HG02973 (cell line): ENCODE measurements at regions not wholly inside any gene's neighbourhood (a gene's known extent, or its start where the extent isn't known, plus 50 kb on each side); places are given as distances from the start of the nearest gene placed in this dataset.

Source experiments
- ATAC-seq: cut with Tn5 transposase; IDR thresholded peaks from one replicate; pipeline ENCODE4 v1.9.1; 2021; ENCODE audit warnings: moderate library complexity; ENCODE audit not compliant: unreplicated experiment

- ATAC-seq, result no peak
Measured at GRCh38 chr2:7900593-7900992, 781.3 kb upstream of the ID2 start.

DNA sequence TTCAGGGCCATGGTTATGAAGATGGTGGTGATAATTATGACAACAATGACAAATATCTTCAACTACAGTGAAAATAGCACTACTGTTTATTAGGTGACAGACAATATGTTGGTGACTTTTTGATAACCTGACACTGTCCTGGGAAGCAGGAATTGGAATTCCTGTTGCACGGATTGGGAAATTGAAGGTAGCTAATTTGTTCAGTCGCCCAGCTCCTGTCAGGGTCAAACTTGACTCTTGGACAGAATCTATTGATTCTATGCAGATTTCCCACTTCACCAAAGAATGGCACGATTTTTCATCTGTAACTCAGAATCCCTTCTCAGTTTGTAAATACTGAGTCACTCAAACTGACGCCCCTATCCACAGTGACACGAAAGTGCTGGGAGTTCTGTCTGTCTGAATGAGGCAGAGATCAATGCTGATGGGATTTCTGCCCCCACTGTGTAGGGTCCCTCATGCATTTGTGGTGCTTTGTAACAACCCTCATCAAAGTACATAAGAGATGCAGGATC is 779.5 kb upstream of the ID2 start:
- ATAC-seq, result no peak

- no peak for ATAC-seq
Measured at GRCh38 chr2:7904319-7904718, 777.5 kb upstream of the ID2 start.

DNA sequence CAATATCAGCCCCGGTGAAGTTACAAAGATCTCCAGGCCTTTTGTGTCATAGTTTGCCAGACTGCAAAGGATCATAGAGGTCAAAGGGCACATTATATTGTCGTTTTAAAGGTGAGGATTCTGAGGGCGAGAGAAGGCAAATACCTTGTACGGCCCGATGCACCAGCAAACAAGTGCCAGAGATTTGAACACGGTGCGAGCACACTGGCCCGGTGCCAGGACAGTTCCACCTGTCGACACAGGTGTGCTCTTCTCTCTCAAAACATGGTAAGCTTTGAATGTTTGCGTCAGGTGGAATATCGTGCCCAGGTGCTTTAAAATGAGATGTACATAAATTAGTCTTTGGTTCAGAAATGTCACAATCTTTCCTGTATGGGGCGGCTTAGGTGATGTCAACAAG is 776.1 kb upstream of the ID2 start:
- ATAC-seq, result no peak

GRCh38 chr2:7906431-7906830 is 775.4 kb upstream of the ID2 start:
- ATAC-seq, result no peak

GRCh38 chr2:7907041-7907440 is 774.8 kb upstream of the ID2 start:
- ATAC-seq, result no peak

DNA sequence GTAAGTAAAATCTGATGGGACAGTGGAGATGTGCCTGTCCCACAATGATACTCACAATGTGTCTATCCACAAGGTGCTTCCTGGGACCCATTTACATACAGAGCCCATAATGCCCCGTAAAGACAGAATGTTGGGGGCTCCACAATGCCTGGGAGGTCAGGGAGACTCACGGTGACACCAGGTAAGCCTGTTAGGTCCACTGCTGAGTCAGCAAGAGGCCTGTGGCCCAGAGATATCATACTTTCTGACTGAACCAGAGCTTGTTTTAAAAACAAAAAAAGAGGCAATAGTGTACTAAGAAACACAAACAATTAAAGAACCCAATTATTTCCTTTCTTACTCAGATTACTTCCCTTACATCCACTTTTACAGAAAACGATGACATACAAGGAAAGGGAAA is 771.1 kb upstream of the ID2 start:
- no peak for ATAC-seq

DNA sequence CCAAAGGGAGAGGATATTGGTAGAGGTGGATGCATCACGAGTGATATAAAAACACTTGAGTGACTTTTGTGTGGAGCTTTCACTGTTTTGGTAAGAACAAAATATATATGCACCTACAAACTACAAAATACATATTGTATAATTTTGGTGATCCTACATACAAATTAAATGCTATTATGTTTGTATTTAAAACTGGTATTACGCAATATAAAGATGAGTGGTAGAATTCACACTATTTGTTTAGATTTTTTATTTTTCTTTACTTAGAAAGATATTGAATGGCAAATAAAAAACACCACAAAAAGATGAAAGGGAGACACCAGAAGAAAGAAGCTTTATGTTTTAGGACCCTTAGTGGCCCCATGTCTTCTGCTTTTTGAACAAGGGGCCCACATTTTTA is 770.7 kb upstream of the ID2 start:
- no peak for ATAC-seq

GRCh38 chr2:7913974-7914373 is 767.9 kb upstream of the ID2 start:
- no peak for ATAC-seq

DNA sequence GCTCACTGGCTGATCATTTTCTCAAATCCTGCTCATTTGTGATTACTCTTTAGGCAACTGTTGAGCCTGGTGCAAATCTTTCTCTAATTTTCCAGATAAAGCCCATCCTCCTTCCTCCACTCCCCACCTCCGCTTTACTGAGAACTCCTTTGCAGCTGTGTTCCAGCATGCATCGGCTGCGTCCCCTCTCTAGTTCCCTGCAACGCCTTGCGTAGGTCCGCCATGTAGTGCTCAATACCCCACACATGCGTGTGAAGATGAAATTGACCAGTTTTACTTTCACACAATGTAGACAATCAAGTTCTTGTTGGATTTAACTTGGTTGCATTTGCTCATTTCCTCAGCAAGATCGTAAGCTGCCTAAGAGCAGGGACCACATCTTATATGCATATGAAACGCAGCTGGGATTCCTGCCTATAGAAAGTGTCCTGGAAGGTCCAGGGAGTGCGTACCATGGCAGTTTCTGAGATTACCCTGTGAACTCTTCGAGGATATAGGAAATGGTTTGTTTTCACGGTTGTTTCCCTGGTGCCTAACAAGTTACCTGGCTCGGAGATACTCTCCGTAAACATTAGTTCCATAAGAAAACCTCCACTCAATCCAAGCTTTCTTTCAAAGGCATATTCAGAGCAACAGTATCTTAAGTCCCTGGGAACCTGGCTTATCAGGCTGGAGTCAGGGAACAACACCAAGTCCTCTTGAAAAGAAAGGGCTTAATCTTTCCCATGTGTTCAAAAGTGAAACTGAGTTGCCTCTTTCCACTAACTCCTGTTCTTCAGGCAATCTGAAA is 766.4 kb upstream of the ID2 start:
- ATAC-seq, result no peak

- no peak for ATAC-seq
Measured at GRCh38 chr2:7916670-7917069, 765.2 kb upstream of the ID2 start.

DNA sequence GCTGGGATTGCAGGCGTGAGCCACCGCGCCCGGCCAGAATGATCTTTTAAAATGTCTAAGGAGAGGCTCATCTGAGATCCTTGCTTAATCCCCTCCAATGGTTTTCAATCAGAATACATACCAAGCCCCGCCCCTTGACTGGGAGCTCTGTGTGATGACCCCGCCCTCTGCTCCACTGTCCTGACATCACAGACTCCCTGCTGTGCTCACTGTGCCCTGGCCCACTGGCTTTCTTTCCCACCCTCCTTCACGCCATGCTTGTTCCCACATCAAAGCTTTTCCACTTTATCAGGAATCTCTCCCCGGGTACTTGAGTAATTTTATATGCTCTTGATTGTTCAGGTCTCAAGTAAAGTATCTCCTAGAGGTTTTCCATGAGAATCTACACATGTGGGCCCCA is 762.3 kb upstream of the ID2 start:
- no peak for ATAC-seq

GRCh38 chr2:7924023-7924762 is 757.7 kb upstream of the ID2 start:
- no peak for ATAC-seq

GRCh38 chr2:7925506-7925905 is 756.4 kb upstream of the ID2 start:
- ATAC-seq, result no peak

DNA sequence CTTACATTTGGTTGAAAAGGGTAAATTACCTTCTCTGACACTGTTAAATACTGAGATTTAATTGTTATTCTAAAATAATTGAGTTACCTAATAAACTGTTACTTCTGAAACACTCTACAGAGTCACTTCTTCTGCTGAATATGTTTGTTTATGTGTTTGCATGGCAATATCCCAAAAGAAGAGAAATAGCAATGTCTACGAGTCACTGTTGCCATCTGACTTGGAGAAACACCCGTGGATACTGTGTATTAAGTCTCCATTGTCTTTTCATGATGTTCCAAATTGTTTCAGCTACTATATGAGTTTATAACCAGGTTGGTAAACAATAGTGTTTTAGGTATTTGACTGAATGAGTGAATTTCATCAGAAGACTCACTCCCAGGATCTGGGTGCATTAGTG is 754.2 kb upstream of the ID2 start:
- ATAC-seq, result no peak

- no peak for ATAC-seq
Measured at GRCh38 chr2:7929281-7929680, 752.6 kb upstream of the ID2 start.

GRCh38 chr2:7930800-7931635 is 750.8 kb upstream of the ID2 start:
- no peak for ATAC-seq

- no peak for ATAC-seq
Measured at GRCh38 chr2:7931808-7932207, 750.0 kb upstream of the ID2 start.

DNA sequence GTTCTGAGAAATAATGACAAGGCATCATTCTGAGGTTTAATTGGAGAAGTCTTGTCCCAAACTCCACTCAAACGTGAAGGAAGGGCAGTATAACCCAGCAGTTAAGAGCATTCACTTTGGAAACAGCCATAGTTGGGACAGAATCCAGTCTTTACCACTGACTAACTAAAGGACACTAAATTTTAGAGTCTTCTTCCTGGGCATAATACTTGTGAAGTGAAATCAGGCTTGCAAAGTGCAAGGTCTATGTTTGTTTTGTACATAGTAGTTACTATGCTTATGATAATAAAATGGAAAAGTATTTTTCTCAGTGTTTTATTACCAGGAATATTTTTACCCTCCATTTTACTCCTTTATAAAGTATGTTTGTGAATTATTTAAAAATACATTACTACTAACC is 748.2 kb upstream of the ID2 start:
- ATAC-seq, result no peak

GRCh38 chr2:7934476-7934875 is 747.4 kb upstream of the ID2 start:
- no peak for ATAC-seq

- no peak for ATAC-seq
Measured at GRCh38 chr2:7937082-7937481, 744.8 kb upstream of the ID2 start.
